ENCODE measurements at regions not wholly inside any gene's neighbourhood (a gene's known extent, or its start where the extent isn't known, plus 50 kb on each side); places are given as distances from the start of the nearest gene placed in this dataset.

GRCh38 chr19:28430214-28430613 is 782.7 kb downstream of the UQCRFS1 start:
- DNase-seq (ENCODE audit: extremely low read depth, low read depth), result no peak
- TF ChIP-seq CTCF (IDR thresholded peaks at IDR 0.05; ENCODE audit: low read depth, low read length), result no peak

- no peak for TF ChIP-seq CTCF (IDR thresholded peaks at IDR 0.05; ENCODE audit: low read depth, low read length)
- no peak for DNase-seq (ENCODE audit: extremely low read depth, low read depth)
Observed at GRCh38 chr19:28429356-28429755, 783.6 kb downstream of the UQCRFS1 start.

- no peak for TF ChIP-seq CTCF (IDR thresholded peaks at IDR 0.05; ENCODE audit: low read depth, low read length)
- DNase-seq (ENCODE audit: extremely low read depth, low read depth), result no peak
Observed at GRCh38 chr19:28428663-28429348, 784.1 kb downstream of the UQCRFS1 start.

GRCh38 chr19:28427376-28428083 is 785.4 kb downstream of the UQCRFS1 start:
- no peak for DNase-seq (ENCODE audit: extremely low read depth, low read depth)
- no peak for TF ChIP-seq CTCF (IDR thresholded peaks at IDR 0.05; ENCODE audit: low read depth, low read length)

- DNase-seq (ENCODE audit: extremely low read depth, low read depth), result no peak
- TF ChIP-seq CTCF (IDR thresholded peaks at IDR 0.05; ENCODE audit: low read depth, low read length), result no peak
Observed at GRCh38 chr19:28426730-28427225, 786.2 kb downstream of the UQCRFS1 start.

- TF ChIP-seq CTCF (IDR thresholded peaks at IDR 0.05; ENCODE audit: low read depth, low read length), result no peak
- no peak for DNase-seq (ENCODE audit: extremely low read depth, low read depth)
Observed at GRCh38 chr19:28426110-28426729, 786.7 kb downstream of the UQCRFS1 start.

All from AG09319 (cell line).